GM20000 (cell line): ENCODE measurements at regions not wholly inside any gene's neighbourhood (a gene's known extent, or its start where the extent isn't known, plus 50 kb on each side); places are given as distances from the start of the nearest gene placed in this dataset.

Source experiments
- DNase-seq: peaks from one replicate; pipeline ENCODE4 v3.0.0; 2012; ENCODE audit warnings: low spot score
- CTCF ChIP-seq: IDR thresholded peaks from 2 replicates; pipeline ENCODE4 v1.5.1; 2012; ENCODE audit warnings: mild to moderate bottlenecking, control low read depth; ENCODE audit errors: extremely low read depth, missing control alignments

GRCh38 chr2:117519721-117520120 lies 294.8 kb upstream of the DDX18 start:
- TF ChIP-seq CTCF = no peak
- DNase-seq = no peak

- no peak for TF ChIP-seq CTCF
- no peak for DNase-seq
These were observed 291.2 kb upstream of the DDX18 start for GRCh38 chr2:117523267-117523666.

- no peak for TF ChIP-seq CTCF
- no peak for DNase-seq
These were observed 290.7 kb upstream of the DDX18 start for GRCh38 chr2:117523711-117524238.

- DNase-seq = peak; percentile 8
- peak; percentile 22 for TF ChIP-seq CTCF
These were observed 278.4 kb upstream of the DDX18 start for GRCh38 chr2:117536139-117536538.

- DNase-seq = no peak
- no peak for TF ChIP-seq CTCF
These were observed 277.5 kb upstream of the DDX18 start for GRCh38 chr2:117537032-117537431.

- TF ChIP-seq CTCF = no peak
- no peak for DNase-seq
These were observed 262.6 kb upstream of the DDX18 start for GRCh38 chr2:117551858-117552257.

- no peak for DNase-seq
- no peak for TF ChIP-seq CTCF
These were observed 261.0 kb upstream of the DDX18 start for GRCh38 chr2:117553448-117553847.

- DNase-seq = no peak
- no peak for TF ChIP-seq CTCF
These were observed 258.5 kb upstream of the DDX18 start for GRCh38 chr2:117555965-117556364.
